ENCODE measurements at regions not wholly inside any gene's neighbourhood (a gene's known extent, or its start where the extent isn't known, plus 50 kb on each side); places are given as distances from the start of the nearest gene placed in this dataset.

DNA sequence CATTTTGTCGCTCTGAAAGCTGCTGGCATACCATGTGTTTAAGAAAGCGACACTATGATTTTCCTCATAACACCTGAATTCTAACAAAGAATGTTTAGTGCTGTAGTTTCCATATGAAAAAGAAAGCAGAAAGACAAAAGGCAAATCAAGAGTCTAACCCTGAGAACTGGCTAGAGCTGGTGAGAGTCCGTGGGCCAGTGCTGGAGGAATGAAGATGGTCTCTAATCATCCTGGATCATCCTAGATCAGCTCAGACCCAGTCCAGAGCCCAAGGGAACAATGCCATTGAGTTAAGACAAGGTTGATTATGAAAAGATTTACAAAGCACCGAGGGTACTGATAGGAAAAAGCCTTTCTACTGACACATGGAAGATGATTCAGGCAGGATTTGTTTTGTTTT lies 73.0 kb upstream of the MYLIP start:
- no peak for TF ChIP-seq FOXJ3 (CRISPR knock-in tag; IDR thresholded peaks at IDR 0.05)
- TF ChIP-seq SMC3 (IDR thresholded peaks at IDR 0.05; ENCODE audit: low read depth, low read length) = no peak
- TF ChIP-seq, protein P1, sequence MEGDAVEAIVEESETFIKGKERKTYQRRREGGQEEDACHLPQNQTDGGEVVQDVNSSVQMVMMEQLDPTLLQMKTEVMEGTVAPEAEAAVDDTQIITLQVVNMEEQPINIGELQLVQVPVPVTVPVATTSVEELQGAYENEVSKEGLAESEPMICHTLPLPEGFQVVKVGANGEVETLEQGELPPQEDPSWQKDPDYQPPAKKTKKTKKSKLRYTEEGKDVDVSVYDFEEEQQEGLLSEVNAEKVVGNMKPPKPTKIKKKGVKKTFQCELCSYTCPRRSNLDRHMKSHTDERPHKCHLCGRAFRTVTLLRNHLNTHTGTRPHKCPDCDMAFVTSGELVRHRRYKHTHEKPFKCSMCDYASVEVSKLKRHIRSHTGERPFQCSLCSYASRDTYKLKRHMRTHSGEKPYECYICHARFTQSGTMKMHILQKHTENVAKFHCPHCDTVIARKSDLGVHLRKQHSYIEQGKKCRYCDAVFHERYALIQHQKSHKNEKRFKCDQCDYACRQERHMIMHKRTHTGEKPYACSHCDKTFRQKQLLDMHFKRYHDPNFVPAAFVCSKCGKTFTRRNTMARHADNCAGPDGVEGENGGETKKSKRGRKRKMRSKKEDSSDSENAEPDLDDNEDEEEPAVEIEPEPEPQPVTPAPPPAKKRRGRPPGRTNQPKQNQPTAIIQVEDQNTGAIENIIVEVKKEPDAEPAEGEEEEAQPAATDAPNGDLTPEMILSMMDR (IDR thresholded peaks at IDR 0.05) = no peak
- TF ChIP-seq GABPA (IDR thresholded peaks at IDR 0.05; ENCODE audit: low read depth) = no peak
- TF ChIP-seq TAF1 (IDR thresholded peaks at IDR 0.05; ENCODE audit: borderline replicate concordance, low read depth, low read length) = no peak
